ENCODE measurements at regions not wholly inside any gene's neighbourhood (a gene's known extent, or its start where the extent isn't known, plus 50 kb on each side); places are given as distances from the start of the nearest gene placed in this dataset.
"Not testable (repeated sequence)": the region's sequence is repeated elsewhere in the genome, so short reads cannot be mapped to it uniquely, and the experiment has no call there.

GRCh38 chr5:124796495-124796894 lies 50.1 kb upstream of the ZNF608 start:
- no peak for DNase-seq

DNA sequence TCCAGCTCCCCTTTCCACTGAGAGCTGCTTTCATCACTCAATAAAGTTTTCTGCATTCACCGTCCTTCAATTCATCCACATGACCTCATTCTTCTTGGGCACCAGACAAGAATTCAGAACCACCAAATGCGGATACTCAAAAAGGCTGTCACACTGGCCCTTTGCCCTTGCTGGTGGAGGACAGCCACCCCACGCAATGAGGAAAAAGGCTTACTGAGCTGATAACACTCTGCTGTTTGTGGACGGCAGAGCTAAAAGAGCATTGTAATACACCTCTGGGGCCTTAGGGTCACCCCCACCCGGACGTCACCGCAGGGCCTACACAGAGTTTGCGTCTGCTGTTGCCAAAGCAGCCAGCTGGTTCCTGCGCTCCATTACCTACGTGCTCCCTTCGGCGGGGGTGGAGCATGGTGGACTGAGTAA lies 51.2 kb upstream of the ZNF608 start:
- no peak for DNase-seq

- DNase-seq, result no peak
Observed at GRCh38 chr5:124798890-124799289, 52.5 kb upstream of the ZNF608 start.

DNA sequence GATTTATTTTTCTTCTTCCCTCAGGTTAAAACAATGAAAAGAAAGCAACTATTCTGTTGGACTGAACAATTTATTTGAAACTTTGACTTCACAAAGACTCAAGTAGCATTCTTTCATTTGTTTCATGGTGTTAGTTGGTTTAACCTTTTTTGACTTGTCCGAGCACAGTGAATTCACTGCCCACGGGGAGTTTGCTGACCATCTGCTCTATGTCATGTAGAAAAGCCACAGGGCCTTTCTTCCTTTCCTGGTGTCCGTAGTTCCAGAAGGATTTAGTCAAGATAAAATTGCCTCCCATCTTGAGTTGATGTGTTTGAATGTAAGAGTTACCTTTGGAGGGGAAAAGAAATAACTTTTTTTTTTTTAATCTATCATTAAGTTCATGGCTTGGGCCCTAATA lies 55.1 kb upstream of the ZNF608 start:
- DNase-seq, result no peak

- DNase-seq, result no peak
Observed at GRCh38 chr5:124803617-124804323, 57.3 kb upstream of the ZNF608 start.

DNA sequence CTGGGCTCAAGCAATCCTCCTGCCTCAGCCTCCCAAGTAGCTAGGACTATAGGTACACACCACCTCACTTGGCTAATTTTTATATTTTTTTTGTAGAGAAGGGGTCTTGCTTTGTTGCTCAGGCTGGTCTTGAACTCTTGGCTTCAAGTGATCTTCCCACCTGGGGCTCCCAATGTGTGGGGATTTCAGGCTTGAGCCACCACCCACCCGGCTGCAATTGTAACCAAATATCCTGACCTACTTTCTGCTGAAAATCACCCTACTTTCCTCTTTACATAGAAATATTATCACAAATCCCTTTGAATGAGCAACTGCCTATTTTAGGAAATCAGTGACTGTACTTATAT lies 59.6 kb upstream of the ZNF608 start:
- no peak for DNase-seq

- DNase-seq, result peak; percentile 84
Observed at GRCh38 chr5:124806373-124807077, 60.1 kb upstream of the ZNF608 start.

GRCh38 chr5:124808842-124809268 lies 62.4 kb upstream of the ZNF608 start:
- no peak for DNase-seq

DNA sequence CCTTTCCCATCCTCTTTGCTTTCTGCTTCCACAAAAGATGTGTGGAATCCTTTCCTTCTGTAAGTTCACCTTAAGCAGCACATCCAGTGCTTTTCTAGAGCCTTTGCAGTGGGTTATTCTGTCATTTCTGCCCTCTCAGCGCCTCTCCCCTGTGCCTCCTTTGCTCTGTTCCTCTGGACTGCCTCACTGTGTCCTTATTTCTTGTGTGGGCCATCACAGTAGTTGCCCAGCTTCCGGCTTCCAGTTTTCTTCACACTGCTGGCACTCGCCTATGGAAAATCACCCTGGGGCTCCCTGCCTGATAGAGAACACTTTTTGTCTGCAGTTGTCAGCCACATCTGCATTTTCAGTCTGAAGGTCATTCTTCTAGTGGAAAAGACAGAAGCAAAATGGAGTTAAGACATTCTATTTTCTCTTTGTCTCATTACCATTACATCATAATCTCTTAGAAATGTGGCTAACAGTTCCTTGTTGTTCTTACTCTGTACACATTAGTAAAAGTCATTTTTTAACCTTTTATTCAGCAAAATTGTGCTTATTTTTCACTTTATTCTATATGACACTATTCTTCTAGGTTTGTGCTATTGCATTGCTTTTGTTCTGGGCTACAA lies 64.1 kb upstream of the ZNF608 start:
- DNase-seq, result no peak

GRCh38 chr5:124812771-124813358 lies 66.4 kb upstream of the ZNF608 start:
- DNase-seq, result no peak

DNA sequence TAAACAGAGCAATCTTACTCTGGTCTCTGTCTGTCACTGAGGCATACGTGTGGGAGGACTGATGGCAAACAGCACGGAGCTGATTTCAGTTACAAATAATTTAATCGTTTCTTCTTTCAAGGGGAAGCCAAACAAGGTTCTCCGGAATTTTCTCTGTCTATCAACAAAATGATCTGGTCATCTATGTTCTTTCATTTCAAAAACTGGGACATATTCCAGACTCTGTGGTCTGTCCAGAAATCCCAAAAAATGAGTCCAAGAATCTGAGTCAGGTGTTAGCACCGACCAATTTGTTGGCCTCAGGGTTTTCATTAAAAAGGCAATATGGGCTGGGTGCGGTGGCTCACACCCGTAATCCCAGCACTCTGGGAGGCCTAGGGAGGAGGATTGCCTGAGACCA lies 69.9 kb upstream of the ZNF608 start:
- DNase-seq, result no peak

GRCh38 chr5:124819201-124819600 lies 72.8 kb upstream of the ZNF608 start:
- DNase-seq, result no peak

- no peak for DNase-seq
Observed at GRCh38 chr5:124822647-124823046, 76.2 kb upstream of the ZNF608 start.

GRCh38 chr5:124823380-124823779 lies 76.9 kb upstream of the ZNF608 start:
- DNase-seq, result no peak

DNA sequence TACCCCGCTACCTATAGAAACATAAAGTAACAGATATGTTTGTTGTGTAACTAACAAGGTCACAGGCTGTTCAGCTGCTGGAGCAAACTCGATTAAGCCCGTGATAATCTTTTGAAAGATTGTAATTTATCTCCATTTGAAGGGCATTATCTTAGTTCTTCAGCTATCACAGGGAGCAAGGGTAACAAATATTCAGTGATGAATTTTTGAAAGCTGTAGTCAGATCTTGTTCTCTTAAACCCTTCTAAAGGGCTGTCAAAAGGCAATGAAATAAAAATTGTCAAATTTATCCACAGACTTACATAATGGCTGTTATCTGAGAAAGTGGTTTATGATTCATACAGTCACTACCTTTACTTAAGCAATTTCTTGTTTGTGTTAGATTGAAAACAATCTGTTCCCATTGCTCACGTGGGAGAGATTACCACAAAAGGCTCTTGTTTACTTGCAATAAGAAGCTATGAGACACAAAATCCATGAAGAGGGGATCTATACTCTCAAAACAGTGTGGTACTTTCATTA lies 78.3 kb upstream of the ZNF608 start:
- DNase-seq, result no peak

DNA sequence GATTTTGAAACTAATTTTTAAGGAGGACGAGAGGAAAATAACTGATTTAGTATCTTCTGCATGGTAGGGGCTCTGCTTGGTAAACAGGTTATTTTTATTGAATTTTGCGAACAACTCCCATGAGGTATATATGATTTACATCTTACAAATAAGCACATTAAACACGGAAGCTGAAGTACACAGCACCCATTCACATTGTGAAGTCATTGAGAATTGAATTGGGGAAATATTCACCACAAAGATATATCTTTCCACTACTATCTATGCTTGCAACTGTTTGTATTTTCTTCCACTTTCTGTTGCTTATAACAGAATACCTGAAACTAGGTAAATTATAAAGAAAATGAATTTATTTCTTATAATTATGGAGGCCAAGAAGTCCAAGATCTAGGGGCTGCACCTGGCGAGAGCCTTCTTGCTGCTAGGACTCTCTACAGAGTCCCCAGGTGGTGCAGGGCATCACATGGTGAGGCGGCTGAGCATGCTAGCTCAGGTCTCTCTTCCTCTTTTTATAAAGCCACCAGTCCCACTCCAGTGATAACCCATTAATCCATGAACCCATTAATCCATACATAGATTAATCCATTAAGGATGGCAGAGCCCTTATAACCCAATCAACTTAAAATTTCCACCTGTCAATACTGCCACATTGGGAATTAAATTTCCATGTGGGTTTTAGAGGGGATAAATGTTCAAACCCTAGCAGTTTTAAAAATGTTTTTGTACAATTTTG lies 79.0 kb upstream of the ZNF608 start:
- DNase-seq, result no peak

GRCh38 chr5:124825983-124826337 lies 79.5 kb upstream of the ZNF608 start:
- no peak for DNase-seq

GRCh38 chr5:124828731-124829234 lies 82.3 kb upstream of the ZNF608 start:
- no peak for DNase-seq

DNA sequence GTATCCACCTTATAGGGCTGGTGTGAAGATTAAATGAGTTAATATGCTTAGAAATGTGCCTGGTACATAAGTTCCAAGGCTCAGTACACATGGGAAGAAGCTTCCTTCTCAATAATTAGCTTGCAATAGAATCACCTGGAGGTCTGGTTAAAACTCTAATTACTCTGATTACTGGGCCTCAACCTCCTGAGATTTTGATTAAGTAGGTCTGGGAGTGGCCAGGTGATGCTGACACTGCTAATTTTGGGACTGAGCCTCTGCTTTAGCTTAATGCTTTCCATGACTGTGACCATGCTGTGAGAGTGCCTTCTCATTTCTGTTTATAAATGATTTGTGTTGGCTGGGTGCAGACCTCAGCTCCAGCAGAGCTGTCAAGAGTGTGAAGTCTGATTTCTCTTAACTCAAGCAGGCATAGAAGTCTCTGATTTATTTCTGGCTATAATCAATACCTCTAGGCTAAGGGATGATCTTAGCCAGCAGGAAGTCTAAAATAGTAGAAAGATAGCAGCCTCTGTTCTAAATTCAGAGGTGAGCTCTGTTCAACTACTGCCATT lies 85.3 kb upstream of the ZNF608 start:
- DNase-seq, result no peak

- no peak for DNase-seq
Observed at GRCh38 chr5:124832510-124832909, 86.1 kb upstream of the ZNF608 start.

DNA sequence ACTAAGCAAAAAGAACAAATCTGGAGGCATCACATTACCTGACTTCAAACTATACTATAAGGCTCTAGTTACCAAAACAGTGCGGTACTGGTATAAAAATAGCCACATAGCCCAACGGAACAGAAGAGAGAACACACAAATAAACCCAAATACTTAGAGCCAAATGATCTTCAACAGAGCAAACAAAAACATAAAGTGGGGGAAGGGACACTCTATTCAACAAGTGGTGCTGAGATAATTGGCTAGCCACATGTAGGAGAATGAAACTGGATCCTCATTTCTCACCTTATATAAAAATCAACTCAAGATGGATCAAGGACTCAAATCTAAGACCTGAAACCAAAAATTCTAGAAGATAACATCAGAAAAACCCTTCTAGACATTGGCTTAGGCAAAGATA lies 89.9 kb upstream of the ZNF608 start:
- not testable (repeated sequence) for DNase-seq

DNA sequence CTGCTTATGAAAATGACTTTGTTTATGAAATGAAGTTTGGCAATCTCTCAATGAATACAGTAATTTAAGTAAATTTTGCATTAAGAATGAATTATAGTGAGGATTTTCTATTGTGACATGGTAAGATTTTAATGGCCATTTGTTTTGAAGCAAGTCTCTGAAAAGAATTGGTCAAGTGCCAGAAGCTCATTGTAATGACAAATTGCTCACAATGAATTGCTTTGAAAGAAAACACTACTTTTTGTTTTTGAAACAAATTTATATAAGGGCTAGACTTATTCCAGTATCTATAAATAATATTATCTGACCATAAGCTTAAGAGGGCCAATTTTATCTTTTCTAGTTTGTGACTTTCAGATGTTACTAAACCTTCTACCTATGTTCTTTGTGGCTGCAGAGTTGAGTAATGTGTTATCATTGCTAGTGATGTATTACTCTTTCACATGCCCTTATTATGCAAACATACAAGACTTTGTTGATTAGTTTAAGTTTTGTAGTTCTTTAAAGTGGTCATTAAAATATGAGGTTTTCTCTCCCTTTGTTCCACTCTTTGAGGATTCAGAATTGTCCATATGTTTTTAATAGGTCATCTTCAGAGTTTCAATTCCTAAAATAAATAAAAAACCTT lies 93.0 kb upstream of the ZNF608 start:
- no peak for DNase-seq
